Kidney (tissue), 13 donors: ENCODE measurements at regions not wholly inside any gene's neighbourhood (a gene's known extent, or its start where the extent isn't known, plus 50 kb on each side); places are given as distances from the start of the nearest gene placed in this dataset.

Experiments
- DNase-seq, 5 donors: peaks; one replicate each; pipeline ENCODE4 v3.0.0-alpha.2; 2013 to 2020
- FAIRE-seq: peaks from 2 replicates; lab custom pipeline; 2012; peaks lifted over from hg19 to GRCh38; lab: Jason Lieb, UNC
- H3K27ac ChIP-seq, 2 donors: one replicate each; pipeline ENCODE4 v1.7.0; 2013; ENCODE audit warnings: low read depth in 2 of 2, low read length in 2 of 2, inconsistent platforms in 1 of 2
- H3K27me3 ChIP-seq: one replicate; pipeline ENCODE4 v1.7.1; 2013; ENCODE audit warnings: low read length, inconsistent platforms; ENCODE audit not compliant: control insufficient read depth, insufficient read depth
- H3K36me3 ChIP-seq, 3 donors: one replicate each; pipeline versions ENCODE4 v1.7.0 to v1.7.1; 2013; ENCODE audit warnings: low read length in 3 of 3, control low read depth in 1 of 3, inconsistent platforms in 1 of 3; ENCODE audit not compliant: insufficient read depth in 3 of 3, control insufficient read depth in 2 of 3
- H3K4me1 ChIP-seq, 3 donors: one replicate each; pipeline versions ENCODE4 v1.7.0 to v1.7.1; 2013; ENCODE audit warnings: low read length in 3 of 3, inconsistent platforms in 1 of 3, low read depth in 1 of 3; ENCODE audit not compliant: control insufficient read depth in 2 of 3, insufficient read depth in 2 of 3
- H3K4me3 ChIP-seq, 3 donors: one replicate each; pipeline versions ENCODE4 v1.7.0 to v1.8.1; 2013; ENCODE audit warnings: low read length in 3 of 3, control low read depth in 1 of 3, inconsistent platforms in 1 of 3
- H3K9ac ChIP-seq, 3 donors: one replicate each; pipeline versions ENCODE4 v1.7.0 to v1.7.1; 2013; ENCODE audit warnings: low read length in 3 of 3, control low read depth in 1 of 3, inconsistent platforms in 1 of 3
- H3K9me3 ChIP-seq, 3 donors: one replicate each; pipeline versions ENCODE4 v1.7.0 to v1.7.1; 2013; ENCODE audit warnings: low read length in 3 of 3, control low read depth in 1 of 3, inconsistent platforms in 1 of 3; ENCODE audit not compliant: control insufficient read depth in 2 of 3, insufficient read depth in 1 of 3
- intact Hi-C: fragments of 100-400 bp; cut with DNase I; formaldehyde crosslinking; loops from one replicate; pipeline ENCODE4 v1.11.1; 2022
- TF ChIP-seq, protein P1 (sequence below): IDR thresholded peaks from 3 replicates; pipeline ENCODE4 v1.5.1; 2012; ENCODE audit warnings: mild to moderate bottlenecking, moderate library complexity, borderline replicate concordance; ENCODE audit not compliant: insufficient read depth; ENCODE audit errors: extremely low read depth
- donor health status: control.
- donor health status: control.
- donor health status: control.
- donor health status: control.
- donor health status: control.
- donor health status: DM: yes; HTN: yes; CAD: no.
- donor health status: Normal renal cell carcinoma (clear cell type).

- Histone ChIP-seq H3K36me3 (no peaks in the 10 kb centered on the region), H3K9ac (peak overlapping the region in 1 of 3 donors; percentile 12), H3K9me3 (no peaks in the 10 kb centered on the region), H3K27me3 (no peaks in the 10 kb centered on the region), H3K4me3 (no peak overlapping the region), H3K27ac (peak overlapping the region; percentile 59 to 82), H3K4me1 (peaks cover 6 to 40% (median 39%) of the 10 kb centered on the region in 3 donors)
- intact Hi-C loops, result no loop called here
- DNase-seq, result peak; percentile 72 to 89 (median 82)
- FAIRE-seq, result no peak
- TF ChIP-seq, protein P1, sequence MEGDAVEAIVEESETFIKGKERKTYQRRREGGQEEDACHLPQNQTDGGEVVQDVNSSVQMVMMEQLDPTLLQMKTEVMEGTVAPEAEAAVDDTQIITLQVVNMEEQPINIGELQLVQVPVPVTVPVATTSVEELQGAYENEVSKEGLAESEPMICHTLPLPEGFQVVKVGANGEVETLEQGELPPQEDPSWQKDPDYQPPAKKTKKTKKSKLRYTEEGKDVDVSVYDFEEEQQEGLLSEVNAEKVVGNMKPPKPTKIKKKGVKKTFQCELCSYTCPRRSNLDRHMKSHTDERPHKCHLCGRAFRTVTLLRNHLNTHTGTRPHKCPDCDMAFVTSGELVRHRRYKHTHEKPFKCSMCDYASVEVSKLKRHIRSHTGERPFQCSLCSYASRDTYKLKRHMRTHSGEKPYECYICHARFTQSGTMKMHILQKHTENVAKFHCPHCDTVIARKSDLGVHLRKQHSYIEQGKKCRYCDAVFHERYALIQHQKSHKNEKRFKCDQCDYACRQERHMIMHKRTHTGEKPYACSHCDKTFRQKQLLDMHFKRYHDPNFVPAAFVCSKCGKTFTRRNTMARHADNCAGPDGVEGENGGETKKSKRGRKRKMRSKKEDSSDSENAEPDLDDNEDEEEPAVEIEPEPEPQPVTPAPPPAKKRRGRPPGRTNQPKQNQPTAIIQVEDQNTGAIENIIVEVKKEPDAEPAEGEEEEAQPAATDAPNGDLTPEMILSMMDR, result no peak
These were observed 59.2 kb downstream of the C9orf50 start for GRCh38 chr9:129561594-129562281.

GRCh38 chr9:129560881-129561306 is 60.0 kb downstream of the C9orf50 start:
- peak in 3 of 5 donors; percentile 37 to 82 (median 59) for DNase-seq
- TF ChIP-seq, protein P1, result no peak
- H3K27me3 ChIP-seq, result no peaks in the 10 kb centered on the region
- H3K4me3 ChIP-seq, result no peak overlapping the region
- intact Hi-C loops, result no loop called here
- peak overlapping the region; percentile 59 to 82 for H3K27ac ChIP-seq
- no peak overlapping the region for H3K9ac ChIP-seq
- H3K4me1 ChIP-seq, result peaks cover 8 to 41% (median 39%) of the 10 kb centered on the region in 3 donors
- FAIRE-seq, result no peak
- no peaks in the 10 kb centered on the region for H3K9me3 ChIP-seq
- H3K36me3 ChIP-seq, result no peaks in the 10 kb centered on the region

DNA sequence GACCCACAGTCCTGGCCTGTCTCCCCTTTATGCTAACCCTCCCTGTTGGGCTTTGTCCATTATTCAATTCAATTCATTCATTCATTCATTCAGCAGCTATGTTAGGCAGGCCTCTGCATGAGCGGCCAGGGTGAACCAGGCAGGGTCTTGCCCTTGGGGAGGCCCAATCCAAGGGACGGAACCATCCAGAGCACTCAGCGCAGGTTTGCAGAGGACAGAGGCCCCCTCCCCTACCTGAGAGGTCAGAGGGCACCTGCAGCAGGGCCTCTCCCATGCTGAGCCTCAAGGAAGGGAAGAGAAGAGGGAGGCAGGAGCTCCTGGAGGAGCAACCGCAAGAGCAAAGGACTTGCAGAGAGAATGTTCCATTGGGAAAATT is 61.4 kb downstream of the C9orf50 start:
- peak overlapping the region in 1 of 3 donors; percentile 20 for H3K9ac ChIP-seq
- no peaks in the 10 kb centered on the region for H3K36me3 ChIP-seq
- TF ChIP-seq, protein P1, result no peak
- peak in 3 of 5 donors; percentile 30 to 71 (median 35) for DNase-seq
- H3K4me3 ChIP-seq, result no peak overlapping the region
- no peak for FAIRE-seq
- intact Hi-C loops, result no loop called here
- H3K27me3 ChIP-seq, result no peaks in the 10 kb centered on the region
- H3K27ac ChIP-seq, result peak overlapping the region; percentile 81 to 87
- H3K4me1 ChIP-seq, result peaks cover 8 to 44% (median 39%) of the 10 kb centered on the region in 3 donors
- no peaks in the 10 kb centered on the region for H3K9me3 ChIP-seq
